OCI-LY7 (cell line): ENCODE measurements at regions not wholly inside any gene's neighbourhood (a gene's known extent, or its start where the extent isn't known, plus 50 kb on each side); places are given as distances from the start of the nearest gene placed in this dataset.

ENCODE experiments used
- BruUV-seq: library from RNA; stranded (reverse); fragments of 400-500 nt; replicated peaks from 2 replicates; lab custom pipeline; 2021; lab: Mats Ljungman, UMichigan
- CTCF ChIA-PET: fragments of 300-600 bp; sonication (Branson Sonifier 250); formaldehyde crosslinking; loops from one replicate; lab custom pipeline; 2022; ENCODE audit warnings: antibody characterized with exemption; ENCODE audit not compliant: unreplicated experiment; lab: Charles Lee
- POLR2A ChIA-PET: fragments of 300-600 bp; sonication (Branson Sonifier 250); formaldehyde crosslinking; loops from one replicate; lab custom pipeline; 2022; ENCODE audit warnings: antibody characterized with exemption; lab: Charles Lee
- DNase-seq: peaks from one replicate; pipeline ENCODE4 v3.0.0-alpha.2; 2015; ENCODE audit warnings: low spot score
- H2AFZ ChIP-seq: fragments of 200-600 bp; sonication (generic), shearing (Covaris generic); 2 replicates; pipeline ENCODE4 v1.6.1; 2014; ENCODE audit warnings: mild to moderate bottlenecking, antibody characterized with exemption, low read length, moderate library complexity
- H3K27ac ChIP-seq: fragments of 200-600 bp; sonication (generic); 2 replicates; pipeline ENCODE4 v1.5.1; 2014; ENCODE audit warnings: mixed run types, low read depth, mild to moderate bottlenecking, moderate library complexity, low read length, inconsistent platforms; ENCODE audit not compliant: poor library complexity, severe bottlenecking
- H3K36me3 ChIP-seq: fragments of 200-600 bp; sonication (generic); 2 replicates; pipeline ENCODE4 v1.6.1; 2014; ENCODE audit warnings: mild to moderate bottlenecking, antibody characterized with exemption, low read length, moderate library complexity, mixed read lengths; ENCODE audit not compliant: insufficient read depth
- H3K4me1 ChIP-seq: fragments of 200-600 bp; sonication (generic); 2 replicates; pipeline ENCODE4 v1.5.1; 2014; ENCODE audit warnings: mild to moderate bottlenecking, low read length; ENCODE audit not compliant: insufficient read depth, poor library complexity, severe bottlenecking
- H3K4me2 ChIP-seq: fragments of 200-600 bp; sonication (generic); 2 replicates; pipeline ENCODE4 v1.6.1; 2014; ENCODE audit warnings: mild to moderate bottlenecking, low read length
- H3K4me3 ChIP-seq: fragments of 200-600 bp; sonication (generic); 2 replicates; pipeline ENCODE4 v1.5.1; 2014; ENCODE audit warnings: mild to moderate bottlenecking, low read depth, low read length; ENCODE audit not compliant: poor library complexity, severe bottlenecking
- H3K79me2 ChIP-seq: fragments of 200-600 bp; sonication (generic); 2 replicates; pipeline ENCODE4 v1.6.1; 2016; ENCODE audit warnings: low read depth, mild to moderate bottlenecking, low read length, moderate library complexity, mixed read lengths; ENCODE audit not compliant: insufficient read depth
- H3K9me2 ChIP-seq: fragments of 200-600 bp; sonication (generic); 2 replicates; pipeline ENCODE4 v1.6.1; 2016; ENCODE audit warnings: mild to moderate bottlenecking, low read length, mixed read lengths; ENCODE audit not compliant: insufficient read depth
- H3K9me3 ChIP-seq: fragments of 200-600 bp; sonication (generic); 2 replicates; pipeline ENCODE4 v1.6.1; 2014; ENCODE audit warnings: mild to moderate bottlenecking, mixed run types, low read length, mixed read lengths
- H4K20me1 ChIP-seq: fragments of 200-600 bp; sonication (generic); 2 replicates; pipeline ENCODE4 v1.6.1; 2014; ENCODE audit warnings: mild to moderate bottlenecking, antibody characterized with exemption, low read length, moderate library complexity, mixed read lengths; ENCODE audit not compliant: insufficient read depth
- EZH2phosphoT487 ChIP-seq: fragments of 200-600 bp; sonication (generic); IDR thresholded peaks from 2 replicates; pipeline ENCODE4 v1.6.1; 2018; ENCODE audit warnings: low read depth, borderline replicate concordance, mild to moderate bottlenecking, mixed run types, antibody characterized with exemption, low read length, moderate library complexity, mixed read lengths
- intact Hi-C: fragments of 100-400 bp; cut with micrococcal nuclease; formaldehyde crosslinking; loops from one replicate; pipeline ENCODE4 v1.10.0; 2022; ENCODE audit not compliant: unreplicated experiment
- TF ChIP-seq, protein P1 (sequence below): fragments of 200-600 bp; sonication (generic); conservative IDR thresholded peaks from 2 replicates; pipeline ENCODE4 v1.5.1; 2014; ENCODE audit warnings: mild to moderate bottlenecking, antibody characterized with exemption, low read length, moderate library complexity, mixed read lengths

DNA sequence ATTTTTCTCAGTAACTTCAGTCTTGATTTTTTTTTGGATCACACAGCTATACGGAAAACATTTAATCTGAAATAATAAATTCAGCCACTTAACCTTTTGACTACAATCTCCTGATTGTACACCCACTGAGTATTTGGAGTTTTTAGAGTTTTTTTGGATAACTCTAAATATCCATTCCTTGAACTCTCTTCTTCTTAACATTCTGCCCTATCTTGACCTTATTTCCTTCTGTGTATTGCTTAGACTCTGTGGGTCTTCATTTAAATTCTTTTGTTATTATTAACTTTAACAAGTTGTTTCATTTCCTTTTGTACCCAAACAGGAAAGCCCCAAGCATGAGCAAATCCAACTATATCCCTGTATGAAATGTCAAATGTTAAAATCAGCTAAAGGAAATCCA lies 170.2 kb upstream of the PTCHD4 start:
- H2AFZ ChIP-seq = no peak overlapping the region
- no peaks in the 10 kb centered on the region for H3K79me2 ChIP-seq
- no peaks in the 10 kb centered on the region for H3K36me3 ChIP-seq
- H3K27ac ChIP-seq = no peak overlapping the region
- BruUV-seq = no TSS peak
- intact Hi-C loops = no loop called here
- H3K9me3 ChIP-seq = no peaks in the 10 kb centered on the region
- POLR2A ChIA-PET = no interaction called here
- H3K9me2 ChIP-seq = no peaks in the 10 kb centered on the region
- no peak overlapping the region for H3K4me2 ChIP-seq
- CTCF ChIA-PET = no interaction called here
- no peak for DNase-seq
- no peaks in the 10 kb centered on the region for H3K4me1 ChIP-seq
- H4K20me1 ChIP-seq = no peaks in the 10 kb centered on the region
- no peak overlapping the region for H3K4me3 ChIP-seq
- TF ChIP-seq EZH2phosphoT487 = no peak
- TF ChIP-seq, protein P1, sequence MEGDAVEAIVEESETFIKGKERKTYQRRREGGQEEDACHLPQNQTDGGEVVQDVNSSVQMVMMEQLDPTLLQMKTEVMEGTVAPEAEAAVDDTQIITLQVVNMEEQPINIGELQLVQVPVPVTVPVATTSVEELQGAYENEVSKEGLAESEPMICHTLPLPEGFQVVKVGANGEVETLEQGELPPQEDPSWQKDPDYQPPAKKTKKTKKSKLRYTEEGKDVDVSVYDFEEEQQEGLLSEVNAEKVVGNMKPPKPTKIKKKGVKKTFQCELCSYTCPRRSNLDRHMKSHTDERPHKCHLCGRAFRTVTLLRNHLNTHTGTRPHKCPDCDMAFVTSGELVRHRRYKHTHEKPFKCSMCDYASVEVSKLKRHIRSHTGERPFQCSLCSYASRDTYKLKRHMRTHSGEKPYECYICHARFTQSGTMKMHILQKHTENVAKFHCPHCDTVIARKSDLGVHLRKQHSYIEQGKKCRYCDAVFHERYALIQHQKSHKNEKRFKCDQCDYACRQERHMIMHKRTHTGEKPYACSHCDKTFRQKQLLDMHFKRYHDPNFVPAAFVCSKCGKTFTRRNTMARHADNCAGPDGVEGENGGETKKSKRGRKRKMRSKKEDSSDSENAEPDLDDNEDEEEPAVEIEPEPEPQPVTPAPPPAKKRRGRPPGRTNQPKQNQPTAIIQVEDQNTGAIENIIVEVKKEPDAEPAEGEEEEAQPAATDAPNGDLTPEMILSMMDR = no peak

DNA sequence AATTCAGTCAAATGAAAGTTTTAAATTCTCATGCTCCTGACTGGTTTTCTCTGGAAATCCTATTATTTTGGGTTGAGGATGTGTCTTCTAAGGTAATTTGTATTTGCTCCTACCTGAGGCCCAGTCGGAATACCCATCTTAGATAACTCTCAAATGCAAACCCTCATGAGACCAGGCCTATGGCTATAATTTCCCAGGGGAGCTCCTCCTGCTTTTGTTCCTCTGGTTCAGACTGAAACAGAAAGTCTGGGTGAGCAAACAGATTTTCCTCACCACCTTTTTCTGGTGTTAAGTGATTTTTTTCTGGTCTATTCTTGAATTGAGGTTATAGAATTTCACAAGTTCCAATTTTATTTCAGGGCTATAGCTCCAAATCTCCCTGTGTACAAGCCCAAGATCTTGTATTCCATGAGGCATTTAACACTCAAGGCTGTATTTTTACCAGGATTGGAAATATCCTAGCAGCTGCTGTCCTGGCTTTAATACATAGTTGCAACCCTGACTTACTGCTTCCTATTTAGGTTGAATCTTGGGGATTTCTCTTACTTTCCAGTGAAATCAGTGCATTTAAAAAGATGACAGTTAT lies 169.1 kb upstream of the PTCHD4 start:
- Histone ChIP-seq H3K27ac (no peak overlapping the region), H3K79me2 (no peaks in the 10 kb centered on the region), H3K9me2 (no peaks in the 10 kb centered on the region), H3K9me3 (no peaks in the 10 kb centered on the region), H3K4me3 (no peak overlapping the region), H3K4me1 (no peaks in the 10 kb centered on the region), H4K20me1 (no peaks in the 10 kb centered on the region), H3K36me3 (no peaks in the 10 kb centered on the region), H2AFZ (no peak overlapping the region), H3K4me2 (no peak overlapping the region)
- POLR2A ChIA-PET = no interaction called here
- intact Hi-C loops = no loop called here
- CTCF ChIA-PET = no interaction called here
- no peak for TF ChIP-seq EZH2phosphoT487
- TF ChIP-seq, protein P1 = no peak
- no peak for DNase-seq
- no TSS peak for BruUV-seq

DNA sequence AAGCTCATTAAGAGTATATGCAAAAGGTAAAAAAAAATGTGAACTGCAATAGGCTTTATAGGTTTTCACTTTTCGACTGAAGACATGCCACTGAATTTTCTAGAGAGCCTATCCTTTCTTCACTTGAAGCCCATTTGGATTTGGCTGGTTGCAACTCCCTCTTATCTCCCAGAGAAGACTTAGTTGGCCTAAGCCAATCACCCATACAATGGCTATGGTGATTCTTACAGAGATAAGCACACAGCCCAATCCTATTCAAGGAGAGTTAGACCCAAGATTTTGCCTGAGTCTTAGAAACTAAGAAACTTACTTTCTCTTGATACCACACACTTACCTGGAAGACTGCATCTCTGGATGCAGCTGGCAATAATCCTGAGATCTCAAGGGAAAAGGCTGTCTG lies 167.3 kb upstream of the PTCHD4 start:
- CTCF ChIA-PET = no interaction called here
- TF ChIP-seq EZH2phosphoT487 = no peak
- TF ChIP-seq, protein P1 = no peak
- POLR2A ChIA-PET = interaction anchor here (0.7 kb wide), 2 partner anchors 574 to 597 kb away, joined by 3 to 4 read pairs; no protein-coding TSS in a partner anchor

More for the DNA sequence above, 167.3 kb upstream of the PTCHD4 start:
- H3K79me2 ChIP-seq = no peaks in the 10 kb centered on the region
- no TSS peak for BruUV-seq
- no peaks in the 10 kb centered on the region for H3K9me2 ChIP-seq
- intact Hi-C loops = no loop called here
- no peaks in the 10 kb centered on the region for H3K36me3 ChIP-seq
- H3K4me3 ChIP-seq = no peak overlapping the region
- H2AFZ ChIP-seq = no peak overlapping the region
- H4K20me1 ChIP-seq = no peaks in the 10 kb centered on the region
- H3K4me2 ChIP-seq = no peak overlapping the region
- DNase-seq = no peak
- H3K4me1 ChIP-seq = no peaks in the 10 kb centered on the region
- H3K9me3 ChIP-seq = no peaks in the 10 kb centered on the region
- no peak overlapping the region for H3K27ac ChIP-seq
